Caco-2 (cell line): ENCODE measurements at regions not wholly inside any gene's neighbourhood (a gene's known extent, or its start where the extent isn't known, plus 50 kb on each side); places are given as distances from the start of the nearest gene placed in this dataset.

Experiments
- BruUV-seq: library from RNA; stranded (reverse); fragments of 400-500 nt; replicated peaks from 2 replicates; lab custom pipeline; 2021; lab: Mats Ljungman, UMichigan
- CTCF ChIA-PET: fragments of 300-600 bp; sonication (Branson Sonifier 250); formaldehyde crosslinking; loops from one replicate; lab custom pipeline; 2022; ENCODE audit warnings: antibody characterized with exemption; lab: Charles Lee
- POLR2A ChIA-PET: fragments of 300-600 bp; sonication (Branson Sonifier 250); formaldehyde crosslinking; loops from one replicate; lab custom pipeline; 2022; ENCODE audit warnings: antibody characterized with exemption; lab: Charles Lee
- DNase-seq, 2 experiments: peaks; one replicate each; pipeline versions ENCODE4 v3.0.0 to v3.0.0-alpha.2; 2020 to 2022
- H3K27me3 ChIP-seq: replicated peaks from 2 replicates; pipeline ENCODE4 v1.6.0; 2011; ENCODE audit warnings: low read length; ENCODE audit not compliant: control insufficient read depth, insufficient read depth
- H3K36me3 ChIP-seq: 2 replicates; pipeline ENCODE4 v1.5.1; 2011; ENCODE audit warnings: low read length; ENCODE audit not compliant: control insufficient read depth, insufficient read depth
- H3K4me1 ChIP-seq: fragments of 250-450 bp; sonication (Bioruptor Pico); 2 replicates; pipeline ENCODE4 v1.5.1; 2020; ENCODE audit warnings: mild to moderate bottlenecking
- H3K4me3 ChIP-seq: 2 replicates; pipeline ENCODE4 v1.5.1; 2011; ENCODE audit warnings: low read depth, mild to moderate bottlenecking, control low read depth, low read length
- H3K9me3 ChIP-seq: fragments of 250-450 bp; sonication (Bioruptor Pico); 2 replicates; pipeline ENCODE4 v1.5.1; 2020; ENCODE audit warnings: mild to moderate bottlenecking, moderate library complexity
- H3K27ac Mint-ChIP-seq: one replicate; pipeline ENCODE4 v1.8.0; 2022; ENCODE audit warnings: mixed read lengths; ENCODE audit not compliant: unreplicated experiment
- H3K27me3 Mint-ChIP-seq: one replicate; pipeline ENCODE4 v1.8.0; 2022; ENCODE audit warnings: mixed read lengths; ENCODE audit not compliant: insufficient read depth, unreplicated experiment
- H3K36me3 Mint-ChIP-seq: one replicate; pipeline ENCODE4 v1.8.0; 2022; ENCODE audit warnings: mild to moderate bottlenecking, mixed read lengths; ENCODE audit not compliant: insufficient read depth, unreplicated experiment
- H3K4me1 Mint-ChIP-seq: one replicate; pipeline ENCODE4 v1.8.0; 2022; ENCODE audit warnings: low read depth, mixed read lengths; ENCODE audit not compliant: unreplicated experiment
- H3K4me3 Mint-ChIP-seq: one replicate; pipeline ENCODE4 v1.8.0; 2022; ENCODE audit warnings: mild to moderate bottlenecking, moderate library complexity, mixed read lengths; ENCODE audit not compliant: unreplicated experiment
- H3K9me3 Mint-ChIP-seq: one replicate; pipeline ENCODE4 v1.8.0; 2022; ENCODE audit warnings: mixed read lengths; ENCODE audit not compliant: unreplicated experiment
- CTCF ChIP-seq, 2 experiments: fragments of 200-600 bp in 1 of 2; IDR thresholded peaks; 1 replicate in 1 of 2; 2 replicates in 1 of 2; pipeline versions ENCODE4 v1.5.1 to v1.8.0; 2011 to 2022; ENCODE audit warnings: antibody characterized with exemption in 1 of 2, control low read depth in 1 of 2, inconsistent platforms in 1 of 2, low read depth in 1 of 2, low read length in 1 of 2, mild to moderate bottlenecking in 1 of 2, moderate library complexity in 1 of 2; ENCODE audit not compliant: insufficient read depth in 1 of 2, severe bottlenecking in 1 of 2, unreplicated experiment in 1 of 2
- intact Hi-C: fragments of 100-400 bp; cut with micrococcal nuclease; formaldehyde crosslinking; loops from one replicate; pipeline ENCODE4 v1.10.0; 2022; ENCODE audit not compliant: unreplicated experiment

- H3K27me3 ChIP-seq, result no peaks in the 10 kb centered on the region
- no peak for DNase-seq
- H3K36me3 ChIP-seq, result no peaks in the 10 kb centered on the region
- CTCF ChIA-PET, result no interaction called here
- no peak overlapping the region for H3K4me3 ChIP-seq
- no peaks in the 10 kb centered on the region for H3K9me3 ChIP-seq
- POLR2A ChIA-PET, result no interaction called here
- intact Hi-C loops, result no loop called here
- Mint-ChIP-seq H3K4me1 (no peaks in the 10 kb centered on the region), H3K27me3 (peaks cover 2% of the 10 kb centered on the region), H3K4me3 (no peak overlapping the region), H3K36me3 (no peaks in the 10 kb centered on the region), H3K9me3 (no peaks in the 10 kb centered on the region), H3K27ac (no peak overlapping the region)
- BruUV-seq, result no TSS peak
- TF ChIP-seq CTCF (IDR thresholded peaks at IDR 0.05; ENCODE audit: insufficient read depth in 1 of 2, low read depth in 1 of 2, low read length in 1 of 2, severe bottlenecking in 1 of 2, unreplicated experiment in 1 of 2), result no peak
- no peaks in the 10 kb centered on the region for H3K4me1 ChIP-seq
Measured at GRCh38 chr1:13908128-13908527, 208.1 kb downstream of the PRDM2 start.

- no peaks in the 10 kb centered on the region for H3K4me1 ChIP-seq
- Mint-ChIP-seq H3K27ac (no peak overlapping the region), H3K4me1 (no peaks in the 10 kb centered on the region), H3K27me3 (peaks cover 4% of the 10 kb centered on the region), H3K9me3 (no peaks in the 10 kb centered on the region), H3K4me3 (no peak overlapping the region), H3K36me3 (no peaks in the 10 kb centered on the region)
- no peak for DNase-seq
- CTCF ChIA-PET, result no interaction called here
- POLR2A ChIA-PET, result no interaction called here
- no peaks in the 10 kb centered on the region for H3K9me3 ChIP-seq
- intact Hi-C loops, result no loop called here
- H3K27me3 ChIP-seq, result no peaks in the 10 kb centered on the region
- no TSS peak for BruUV-seq
- H3K36me3 ChIP-seq, result no peaks in the 10 kb centered on the region
- H3K4me3 ChIP-seq, result no peak overlapping the region
- TF ChIP-seq CTCF (IDR thresholded peaks at IDR 0.05; ENCODE audit: insufficient read depth in 1 of 2, low read depth in 1 of 2, low read length in 1 of 2, severe bottlenecking in 1 of 2, unreplicated experiment in 1 of 2), result no peak
Measured at GRCh38 chr1:13911697-13912619, 212.0 kb downstream of the PRDM2 start.

- CTCF ChIA-PET, result no interaction called here
- Histone ChIP-seq H3K9me3 (no peaks in the 10 kb centered on the region), H3K4me1 (no peaks in the 10 kb centered on the region), H3K27me3 (no peaks in the 10 kb centered on the region), H3K36me3 (no peaks in the 10 kb centered on the region), H3K4me3 (no peak overlapping the region)
- DNase-seq, result no peak
- H3K27ac Mint-ChIP-seq, result no peak overlapping the region
- H3K4me3 Mint-ChIP-seq, result no peak overlapping the region
- H3K36me3 Mint-ChIP-seq, result no peaks in the 10 kb centered on the region
- no peaks in the 10 kb centered on the region for H3K4me1 Mint-ChIP-seq
- no peaks in the 10 kb centered on the region for H3K9me3 Mint-ChIP-seq
- H3K27me3 Mint-ChIP-seq, result peaks cover 4% of the 10 kb centered on the region
- BruUV-seq, result no TSS peak
- TF ChIP-seq CTCF (IDR thresholded peaks at IDR 0.05; ENCODE audit: insufficient read depth in 1 of 2, low read depth in 1 of 2, low read length in 1 of 2, severe bottlenecking in 1 of 2, unreplicated experiment in 1 of 2), result no peak
- POLR2A ChIA-PET, result no interaction called here
- intact Hi-C loops, result no loop called here
Measured at GRCh38 chr1:13913396-13913795, 213.4 kb downstream of the PRDM2 start.
